OCI-LY7 (cell line): ENCODE measurements at regions not wholly inside any gene's neighbourhood (a gene's known extent, or its start where the extent isn't known, plus 50 kb on each side); places are given as distances from the start of the nearest gene placed in this dataset.

Source experiments
- CTCF ChIP-seq: fragments of 200-600 bp; sonication (generic); conservative IDR thresholded peaks from 2 replicates; pipeline ENCODE4 v1.5.1; 2014; ENCODE audit warnings: mild to moderate bottlenecking, antibody characterized with exemption, low read length, moderate library complexity, mixed read lengths
- EZH2phosphoT487 ChIP-seq: fragments of 200-600 bp; sonication (generic); IDR thresholded peaks from 2 replicates; pipeline ENCODE4 v1.6.1; 2018; ENCODE audit warnings: low read depth, borderline replicate concordance, mild to moderate bottlenecking, mixed run types, antibody characterized with exemption, low read length, moderate library complexity, mixed read lengths

GRCh38 chr4:176533159-176533558, 213.4 kb downstream of the SPCS3 start:
- TF ChIP-seq CTCF (no peak), EZH2phosphoT487 (no peak)
